GM13977 (cell line): ENCODE measurements at regions not wholly inside any gene's neighbourhood (a gene's known extent, or its start where the extent isn't known, plus 50 kb on each side); places are given as distances from the start of the nearest gene placed in this dataset.

Experiments
- DNase-seq: peaks from one replicate; pipeline ENCODE4 v3.0.0; 2012; ENCODE audit warnings: low spot score
- in situ Hi-C: fragments of 300-500 bp; cut with MboI; formaldehyde crosslinking; loops from one replicate; pipeline ENCODE4 v1.12.0; 2022; ENCODE audit warnings: low sequenced_read_pairs, low pct_unique_long_range_greater_than_20kb, mixed read lengths, inconsistent platforms; ENCODE audit not compliant: unreplicated experiment
- TF ChIP-seq, protein P1 (sequence below): IDR thresholded peaks from 2 replicates; pipeline ENCODE4 v1.5.1; 2012; ENCODE audit warnings: mild to moderate bottlenecking, control low read depth; ENCODE audit not compliant: insufficient read depth; ENCODE audit errors: extremely low read depth, missing control alignments

DNA sequence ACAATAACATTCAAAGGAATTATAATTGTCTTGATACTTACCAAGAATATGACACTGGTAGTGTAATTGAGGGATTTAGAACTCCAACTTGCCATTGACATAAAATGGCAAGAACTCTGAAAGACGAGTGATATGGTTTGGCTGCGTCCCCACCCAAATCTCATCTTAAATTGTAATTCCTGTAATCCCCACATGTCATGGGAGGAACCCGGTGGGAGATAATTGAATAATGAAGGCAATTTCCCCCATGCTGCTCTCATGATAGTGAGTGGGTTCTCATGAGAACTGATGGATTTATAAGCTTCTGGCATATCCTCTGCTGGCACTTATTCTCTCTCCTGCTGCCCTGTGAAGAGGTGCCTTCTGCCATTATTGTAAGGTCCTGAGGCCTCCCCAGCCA, 1536.4 kb downstream of the TECRL start:
- no peak for DNase-seq
- in situ Hi-C loops = no loop called here
- TF ChIP-seq, protein P1, sequence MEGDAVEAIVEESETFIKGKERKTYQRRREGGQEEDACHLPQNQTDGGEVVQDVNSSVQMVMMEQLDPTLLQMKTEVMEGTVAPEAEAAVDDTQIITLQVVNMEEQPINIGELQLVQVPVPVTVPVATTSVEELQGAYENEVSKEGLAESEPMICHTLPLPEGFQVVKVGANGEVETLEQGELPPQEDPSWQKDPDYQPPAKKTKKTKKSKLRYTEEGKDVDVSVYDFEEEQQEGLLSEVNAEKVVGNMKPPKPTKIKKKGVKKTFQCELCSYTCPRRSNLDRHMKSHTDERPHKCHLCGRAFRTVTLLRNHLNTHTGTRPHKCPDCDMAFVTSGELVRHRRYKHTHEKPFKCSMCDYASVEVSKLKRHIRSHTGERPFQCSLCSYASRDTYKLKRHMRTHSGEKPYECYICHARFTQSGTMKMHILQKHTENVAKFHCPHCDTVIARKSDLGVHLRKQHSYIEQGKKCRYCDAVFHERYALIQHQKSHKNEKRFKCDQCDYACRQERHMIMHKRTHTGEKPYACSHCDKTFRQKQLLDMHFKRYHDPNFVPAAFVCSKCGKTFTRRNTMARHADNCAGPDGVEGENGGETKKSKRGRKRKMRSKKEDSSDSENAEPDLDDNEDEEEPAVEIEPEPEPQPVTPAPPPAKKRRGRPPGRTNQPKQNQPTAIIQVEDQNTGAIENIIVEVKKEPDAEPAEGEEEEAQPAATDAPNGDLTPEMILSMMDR = no peak

DNA sequence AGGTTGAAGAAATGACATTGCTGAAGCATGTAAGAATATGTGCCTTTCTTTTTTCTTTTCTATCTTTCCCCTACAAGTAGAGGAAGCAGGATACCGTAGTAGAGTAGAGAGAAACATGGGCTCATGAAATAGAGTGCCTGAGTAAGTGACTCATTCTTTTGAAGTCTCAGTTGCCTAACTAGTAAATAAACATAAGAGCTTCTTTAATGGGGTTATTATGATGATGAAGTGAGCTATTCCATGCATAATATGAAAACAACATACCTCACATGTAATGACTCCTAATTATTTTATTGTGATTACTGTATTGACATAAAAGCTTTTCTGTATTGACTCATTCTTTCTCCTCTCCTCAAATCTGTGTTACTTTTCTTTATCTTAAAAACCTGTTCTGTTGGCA, 1538.2 kb downstream of the TECRL start:
- TF ChIP-seq, protein P1 = no peak
- no peak for DNase-seq
- in situ Hi-C loops = no loop called here

DNA sequence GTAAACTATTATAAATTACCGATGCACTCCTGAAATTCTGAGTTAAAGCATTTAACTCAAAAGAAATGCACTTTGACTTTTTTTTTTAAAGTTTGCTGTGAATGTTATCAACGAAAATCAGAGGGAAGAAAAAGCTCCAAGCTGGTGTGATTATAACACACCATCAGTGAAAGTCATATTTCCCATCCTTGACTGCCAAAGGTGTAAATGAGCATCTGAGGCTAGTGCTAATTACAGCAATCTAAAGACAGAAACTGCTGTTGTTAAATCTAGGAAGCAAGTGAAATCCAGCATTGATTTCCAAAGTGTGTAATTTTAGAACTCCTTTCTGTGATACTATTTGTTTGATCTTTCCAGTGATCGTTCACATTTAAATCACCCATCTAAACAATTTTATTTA, 1538.8 kb downstream of the TECRL start:
- in situ Hi-C loops = no loop called here
- TF ChIP-seq, protein P1 = no peak
- no peak for DNase-seq

DNA sequence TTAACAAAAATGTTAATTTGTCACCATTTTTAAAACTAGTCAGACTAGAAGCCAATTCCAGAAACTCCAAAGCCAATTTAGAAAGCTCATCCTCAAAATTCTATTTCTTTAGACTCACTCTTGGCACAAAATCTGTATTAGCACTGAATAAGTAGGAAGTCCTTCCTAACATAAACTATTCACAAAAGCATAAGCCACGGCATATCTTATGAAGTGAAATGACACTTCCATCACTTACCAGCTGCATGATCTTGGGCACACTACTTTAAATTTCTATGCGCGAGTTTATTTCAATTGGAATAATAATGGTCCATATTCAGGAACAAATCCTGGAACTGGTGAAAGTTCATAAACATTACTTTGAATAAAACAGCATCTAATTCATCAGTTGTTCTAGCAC, 1544.0 kb downstream of the TECRL start:
- TF ChIP-seq, protein P1 = no peak
- in situ Hi-C loops = no loop called here
- DNase-seq = no peak

DNA sequence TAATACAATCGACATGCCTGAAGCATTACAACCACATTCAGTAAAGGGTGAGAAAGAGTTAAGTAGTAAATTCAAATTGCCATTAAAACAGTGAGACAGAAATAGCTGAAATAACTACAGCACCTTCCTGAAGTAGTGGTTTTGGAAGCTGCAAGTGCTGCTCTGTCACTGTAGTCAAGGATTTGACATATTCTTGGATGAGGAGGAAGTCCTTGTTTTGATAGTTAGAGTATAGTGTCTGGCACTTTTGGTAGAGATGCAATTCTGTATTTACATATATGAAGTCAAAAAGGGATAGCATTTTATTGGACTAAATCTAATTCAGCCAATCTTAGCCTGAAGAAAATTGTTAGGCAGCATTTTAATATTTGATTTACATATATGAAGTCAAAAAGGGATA, 1559.6 kb downstream of the TECRL start:
- TF ChIP-seq, protein P1 = no peak
- no peak for DNase-seq
- in situ Hi-C loops = no loop called here

DNA sequence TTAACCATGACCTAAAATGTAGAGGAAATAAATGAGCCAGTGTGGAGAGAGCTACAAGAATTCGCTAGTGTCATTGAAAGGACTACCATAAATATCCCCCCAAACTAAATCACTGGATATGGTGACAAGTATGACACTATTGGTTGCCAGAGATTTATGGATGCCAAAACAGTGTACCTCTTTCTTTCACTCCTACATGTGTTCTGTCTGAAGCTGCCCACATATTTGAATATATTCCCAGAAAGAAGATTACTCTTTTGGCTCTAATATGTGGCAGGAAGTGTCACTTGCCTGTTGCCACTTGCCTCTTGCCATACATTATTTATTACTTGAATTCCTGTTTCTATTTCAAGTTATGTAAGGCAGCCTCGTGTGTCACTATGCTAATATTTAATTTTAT, 1573.6 kb downstream of the TECRL start:
- TF ChIP-seq, protein P1 = no peak
- in situ Hi-C loops = no loop called here
- DNase-seq = no peak

DNA sequence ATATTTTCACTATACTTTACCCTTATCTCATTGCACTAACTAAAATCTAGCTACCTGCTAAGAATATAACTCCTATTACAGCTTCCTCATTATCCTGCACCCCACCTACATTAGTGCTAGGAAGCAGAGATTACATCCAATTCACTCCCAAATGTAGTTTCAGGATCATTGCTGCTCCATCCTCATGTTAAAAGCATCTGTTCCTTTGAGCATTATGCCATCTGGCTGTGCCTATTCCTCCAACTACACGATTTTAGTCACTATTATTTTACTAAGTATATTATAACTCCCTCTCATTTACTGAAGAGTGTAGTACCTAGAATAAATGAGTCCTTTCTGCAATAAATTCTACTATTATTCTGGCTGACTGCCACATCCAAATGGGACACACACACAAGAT, 1586.9 kb downstream of the TECRL start:
- DNase-seq = no peak
- in situ Hi-C loops = no loop called here
- TF ChIP-seq, protein P1 = no peak
